Mucosa of descending colon (tissue), 3 donors: ENCODE measurements at regions not wholly inside any gene's neighbourhood (a gene's known extent, or its start where the extent isn't known, plus 50 kb on each side); places are given as distances from the start of the nearest gene placed in this dataset.
"Not testable (repeated sequence)": the region's sequence is repeated elsewhere in the genome, so short reads cannot be mapped to it uniquely, and the experiment has no call there.

Experiments
- ATAC-seq: fragments of 200-7000 bp; cut with Tn5 transposase; one replicate; pipeline ENCODE4 v1.9.1; 2020; ENCODE audit warnings: mild to moderate bottlenecking, moderate library complexity
- DNase-seq, 3 donors: peaks; one replicate each; pipeline ENCODE4 v3.0.0-alpha.2; 2020
- H3K36me3 ChIP-seq: fragments of 200-600 bp; one replicate; pipeline ENCODE4 v1.8.0; 2021; ENCODE audit warnings: low read depth, mild to moderate bottlenecking
- H3K4me1 ChIP-seq: fragments of 200-600 bp; one replicate; pipeline ENCODE4 v1.8.0; 2021; ENCODE audit warnings: low read depth, mild to moderate bottlenecking
- H3K4me3 ChIP-seq: fragments of 200-600 bp; one replicate; pipeline ENCODE4 v1.8.0; 2021; ENCODE audit warnings: mild to moderate bottlenecking
- H3K9me3 ChIP-seq: fragments of 200-600 bp; one replicate; pipeline ENCODE4 v1.8.0; 2021; ENCODE audit warnings: mild to moderate bottlenecking
- intact Hi-C, 2 donors: fragments of 100-400 bp; cut with DNase I in 1 of 2; cut with micrococcal nuclease in 1 of 2; formaldehyde crosslinking; loops; one replicate each; pipeline versions ENCODE4 v1.11.0 to v1.11.1; 2022; cut with DNase I, micrococcal nuclease
- TF ChIP-seq, protein P1 (sequence below): fragments of 200-600 bp; IDR thresholded peaks from one replicate; pipeline ENCODE4 v1.8.0; 2022; ENCODE audit warnings: antibody characterized with exemption, mild to moderate bottlenecking
- donor health status: DM: no; HTN: no; CAD: no; lungs with moderate emphysema.
- donor health status: DM: no; HTN: no; CAD: no.
- donor health status: DM: no; HTN: yes; CAD: no.

DNA sequence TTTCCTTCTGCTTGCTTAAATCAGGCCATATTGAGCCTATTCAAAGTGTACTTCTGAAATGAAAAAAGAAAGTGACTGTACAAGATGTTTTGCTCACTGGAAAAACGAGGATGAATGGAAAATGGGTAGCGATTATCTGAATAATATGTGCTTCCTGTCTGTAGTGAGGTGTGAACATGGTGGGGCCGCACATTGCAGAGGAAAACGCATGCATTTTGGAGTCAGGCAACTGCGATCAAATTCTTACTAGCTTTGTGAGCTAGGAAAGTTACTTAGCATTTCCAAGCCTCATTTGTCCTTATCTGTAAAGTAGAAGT lies 73.0 kb upstream of the PRSS3 start:
- no peaks in the 10 kb centered on the region for H3K4me1 ChIP-seq
- no peak overlapping the region for H3K4me3 ChIP-seq
- no peaks in the 10 kb centered on the region for H3K9me3 ChIP-seq
- ATAC-seq (no peak), DNase-seq (no peak)
- intact Hi-C loops, result loop anchor here (5.0 kb wide), 1 partner anchor 100 kb away; no protein-coding TSS in a partner anchor
- TF ChIP-seq, protein P1, sequence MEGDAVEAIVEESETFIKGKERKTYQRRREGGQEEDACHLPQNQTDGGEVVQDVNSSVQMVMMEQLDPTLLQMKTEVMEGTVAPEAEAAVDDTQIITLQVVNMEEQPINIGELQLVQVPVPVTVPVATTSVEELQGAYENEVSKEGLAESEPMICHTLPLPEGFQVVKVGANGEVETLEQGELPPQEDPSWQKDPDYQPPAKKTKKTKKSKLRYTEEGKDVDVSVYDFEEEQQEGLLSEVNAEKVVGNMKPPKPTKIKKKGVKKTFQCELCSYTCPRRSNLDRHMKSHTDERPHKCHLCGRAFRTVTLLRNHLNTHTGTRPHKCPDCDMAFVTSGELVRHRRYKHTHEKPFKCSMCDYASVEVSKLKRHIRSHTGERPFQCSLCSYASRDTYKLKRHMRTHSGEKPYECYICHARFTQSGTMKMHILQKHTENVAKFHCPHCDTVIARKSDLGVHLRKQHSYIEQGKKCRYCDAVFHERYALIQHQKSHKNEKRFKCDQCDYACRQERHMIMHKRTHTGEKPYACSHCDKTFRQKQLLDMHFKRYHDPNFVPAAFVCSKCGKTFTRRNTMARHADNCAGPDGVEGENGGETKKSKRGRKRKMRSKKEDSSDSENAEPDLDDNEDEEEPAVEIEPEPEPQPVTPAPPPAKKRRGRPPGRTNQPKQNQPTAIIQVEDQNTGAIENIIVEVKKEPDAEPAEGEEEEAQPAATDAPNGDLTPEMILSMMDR, result no peak
- H3K36me3 ChIP-seq, result no peaks in the 10 kb centered on the region

DNA sequence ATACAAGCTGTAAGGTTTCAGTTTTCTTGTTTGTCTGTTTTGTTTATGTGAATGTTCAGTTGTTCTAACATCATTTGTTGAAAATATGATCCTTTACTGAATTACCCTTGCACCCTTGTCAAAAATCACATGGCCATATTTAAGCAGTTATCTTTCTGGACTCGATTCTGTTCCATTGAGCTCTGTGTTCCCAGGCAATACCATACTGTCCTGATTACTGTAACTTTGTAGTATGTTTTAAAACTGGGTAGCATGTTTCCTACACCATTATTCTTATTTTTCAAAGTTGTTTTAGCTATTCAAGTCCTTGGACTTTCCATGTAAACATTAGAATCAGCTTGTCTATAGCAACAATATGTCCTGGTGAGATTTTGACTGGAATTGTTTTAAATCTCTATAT lies 66.7 kb upstream of the PRSS3 start:
- H3K4me1 ChIP-seq, result no peaks in the 10 kb centered on the region
- DNase-seq, result no peak
- no peak for ATAC-seq
- H3K9me3 ChIP-seq, result no peaks in the 10 kb centered on the region
- no peaks in the 10 kb centered on the region for H3K36me3 ChIP-seq
- no peak overlapping the region for H3K4me3 ChIP-seq
- intact Hi-C loops, result no loop called here
- TF ChIP-seq, protein P1, result no peak

DNA sequence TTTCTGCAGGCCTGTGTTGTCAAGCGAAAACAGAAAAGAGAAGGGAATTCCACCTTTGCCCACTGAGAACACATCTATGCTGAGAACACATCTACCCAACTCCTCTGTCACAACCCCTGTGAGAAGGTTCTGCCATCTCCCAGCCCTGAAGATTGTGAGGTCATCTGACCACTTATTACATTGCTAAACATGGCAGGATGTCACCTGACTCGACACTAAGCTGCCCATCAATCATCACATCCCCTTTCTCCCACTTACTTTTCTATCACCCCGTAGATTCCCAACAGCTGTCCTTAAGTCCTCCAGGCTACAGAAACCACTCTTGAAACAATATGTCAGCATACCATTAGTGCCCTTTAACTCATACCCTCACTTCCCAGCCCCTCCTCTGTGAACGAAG lies 64.2 kb upstream of the PRSS3 start:
- ATAC-seq, result no peak

DNA sequence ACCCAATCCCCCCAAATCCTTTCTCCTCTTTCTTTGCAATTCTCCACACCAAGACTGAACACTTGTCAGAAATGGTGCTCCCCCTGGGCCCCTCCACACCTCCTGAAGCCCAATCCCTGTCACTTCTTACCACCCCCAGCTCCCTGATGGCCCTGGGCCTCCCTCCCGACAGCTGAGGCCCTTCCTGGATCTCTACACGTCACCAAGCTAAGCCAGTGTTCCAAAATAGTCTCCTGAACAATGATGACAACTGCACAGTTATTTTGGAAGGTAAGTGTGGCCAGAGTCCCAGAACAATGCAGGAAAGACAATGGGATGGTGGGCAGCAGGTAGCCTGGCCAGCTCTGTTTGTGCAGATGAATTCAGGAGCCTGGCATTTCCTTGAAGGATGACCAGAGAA lies 63.7 kb upstream of the PRSS3 start:
- no peaks in the 10 kb centered on the region for H3K4me1 ChIP-seq

More for the DNA sequence above, 64.2 kb upstream of the PRSS3 start:
- TF ChIP-seq, protein P1, result no peak
- Histone ChIP-seq H3K4me3 (no peak overlapping the region), H3K9me3 (no peaks in the 10 kb centered on the region), H3K36me3 (no peaks in the 10 kb centered on the region), H3K4me1 (no peaks in the 10 kb centered on the region)
- DNase-seq, result no peak
- intact Hi-C loops, result no loop called here

DNA sequence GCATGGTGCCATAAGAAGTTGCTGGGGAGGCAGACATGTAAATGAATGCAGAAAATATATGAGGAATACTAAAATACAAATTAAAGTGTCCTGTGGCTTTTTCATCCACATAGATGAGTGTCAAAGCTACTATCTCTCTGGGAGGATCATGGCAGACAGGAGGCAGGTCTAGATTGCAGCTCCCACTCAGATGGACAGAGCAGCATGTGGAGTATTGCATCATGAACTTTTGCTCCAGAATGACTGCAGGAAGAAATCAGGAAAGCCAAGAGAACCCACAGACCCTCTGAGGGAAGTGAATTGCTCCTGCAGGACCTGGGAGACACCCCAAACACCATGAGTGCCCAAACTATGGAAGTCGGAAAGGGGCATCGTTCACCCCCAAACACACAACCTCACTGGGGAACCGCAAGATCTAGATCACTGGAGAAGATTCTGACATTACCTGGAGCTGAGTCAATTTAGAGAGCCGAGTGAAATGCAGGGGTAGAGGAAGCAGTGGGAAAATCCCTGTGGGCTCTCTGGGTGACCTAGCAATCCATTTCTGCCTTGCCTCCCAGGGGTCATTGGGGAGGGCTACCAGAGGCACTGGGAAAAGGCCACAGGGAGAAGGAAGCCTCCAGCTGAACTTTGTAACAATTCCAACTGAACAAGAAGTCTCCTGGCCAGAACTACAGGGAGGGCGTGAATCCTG lies 61.0 kb upstream of the PRSS3 start:
- intact Hi-C loops, H3K36me3 ChIP-seq, DNase-seq, H3K4me3 ChIP-seq, H3K4me1 ChIP-seq, H3K9me3 ChIP-seq: not testable (repeated sequence)
- peak; percentile 62 for ATAC-seq

More for the DNA sequence above, 63.7 kb upstream of the PRSS3 start:
- ATAC-seq (no peak), DNase-seq (no peak)
- intact Hi-C loops, result no loop called here
- H3K9me3 ChIP-seq, result no peaks in the 10 kb centered on the region
- H3K36me3 ChIP-seq, result no peaks in the 10 kb centered on the region
- H3K4me3 ChIP-seq, result no peak overlapping the region
- TF ChIP-seq, protein P1, result no peak

DNA sequence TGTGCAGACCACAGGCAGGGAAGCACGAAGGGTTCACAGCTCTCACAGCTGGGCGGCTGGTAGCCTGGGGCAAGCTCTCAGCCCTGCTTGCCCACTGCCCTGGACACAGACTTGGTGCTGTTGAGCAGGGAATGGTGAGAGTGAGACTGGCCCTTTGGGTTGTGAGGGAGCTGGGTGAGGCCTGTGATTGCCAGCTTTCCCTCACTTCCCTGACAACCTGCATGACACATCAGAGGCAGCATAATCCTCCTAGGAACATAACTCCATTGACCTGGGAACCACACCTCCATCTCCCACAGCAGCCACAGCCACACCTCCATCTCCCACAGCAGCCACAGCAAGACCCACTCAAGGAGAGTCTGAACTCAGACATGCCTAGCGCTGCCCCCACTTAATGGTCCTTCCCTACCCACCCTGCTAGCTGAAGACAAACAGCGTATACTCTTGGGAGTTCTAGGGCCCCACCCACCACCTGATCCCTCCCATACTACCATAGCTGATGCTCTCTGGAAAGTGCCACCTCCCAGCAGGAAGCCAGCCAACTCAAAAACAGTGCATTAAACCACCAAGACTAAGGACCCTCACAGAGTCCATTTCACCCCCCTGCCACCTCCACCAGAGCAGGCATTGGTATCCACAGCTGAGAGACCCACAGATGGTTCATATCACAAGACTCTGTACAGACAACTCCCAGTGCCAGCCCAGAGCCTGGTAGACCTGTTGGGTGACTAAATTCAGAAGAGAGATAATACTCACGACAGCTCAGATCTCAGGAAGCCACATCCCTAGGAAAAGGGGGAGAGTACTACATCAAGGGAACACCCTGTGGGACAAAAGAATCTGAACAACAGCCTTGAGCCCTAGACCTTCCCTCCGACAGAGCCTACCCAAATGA lies 60.2 kb upstream of the PRSS3 start:
- H3K9me3 ChIP-seq, H3K36me3 ChIP-seq, H3K4me3 ChIP-seq, H3K4me1 ChIP-seq, intact Hi-C loops: not testable (repeated sequence)
- ATAC-seq, result peak; percentile 81
- peak in 1 of 3 donors; percentile 52 for DNase-seq
